Lower leg skin (tissue), 4 donors: ENCODE measurements at regions not wholly inside any gene's neighbourhood (a gene's known extent, or its start where the extent isn't known, plus 50 kb on each side); places are given as distances from the start of the nearest gene placed in this dataset.

ENCODE experiments used
- DNase-seq, 2 donors: peaks; one replicate each; pipeline ENCODE4 v3.0.0-alpha.2; 2019; ENCODE audit warnings: low spot score in 2 of 2
- H3K4me3 ChIP-seq: fragments of 200-600 bp; sonication (generic); 2 replicates; pipeline ENCODE4 v1.5.1; 2017; ENCODE audit warnings: mild to moderate bottlenecking, low read depth; ENCODE audit not compliant: poor library complexity, severe bottlenecking
- CTCF ChIP-seq, 3 donors: fragments of 450-650 bp; IDR thresholded peaks; one replicate each; pipeline ENCODE4 v1.5.1; 2016; ENCODE audit warnings: antibody characterized with exemption in 3 of 3, mild to moderate bottlenecking in 3 of 3, moderate library complexity in 2 of 3
- POLR2A ChIP-seq, 2 donors: fragments of 450-650 bp; IDR thresholded peaks; one replicate each; pipeline ENCODE4 v1.6.1; 2016 to 2017; ENCODE audit warnings: antibody characterized with exemption in 2 of 2, mild to moderate bottlenecking in 1 of 2, moderate library complexity in 1 of 2
- WGBS, 2 donors: methylation state at CpG; one replicate each; pipeline ENCODE4 v1.1.5; 2018; 5-methylcytosine and 5-hydroxymethylcytosine counted together
- intact Hi-C: fragments of 100-400 bp; cut with DNase I; formaldehyde crosslinking; loops from one replicate; pipeline ENCODE4 v1.15.0; 2023; ENCODE audit warnings: low total_unique reads

- TF ChIP-seq CTCF (IDR thresholded peaks at IDR 0.05) (no peak), POLR2A (IDR thresholded peaks at IDR 0.05) (no peak)
- H3K4me3 ChIP-seq: no peak overlapping the region
- intact Hi-C loops: no loop called here
- DNase-seq: no peak
- 77 to 81% methylated on average over 2 of the region's 2 CpGs for WGBS, 2 donors
These were observed 779.4 kb upstream of the CDH6 start for GRCh38 chr5:30414078-30414477.

- intact Hi-C loops: no loop called here
- TF ChIP-seq CTCF (IDR thresholded peaks at IDR 0.05) (no peak), POLR2A (IDR thresholded peaks at IDR 0.05) (no peak)
- WGBS, 2 donors: 41 to 54% methylated on average over 2 of the region's 2 CpGs
- no peak overlapping the region for H3K4me3 ChIP-seq
- DNase-seq: no peak
These were observed 779.9 kb upstream of the CDH6 start for GRCh38 chr5:30413540-30413939.

- no peak overlapping the region for H3K4me3 ChIP-seq
- no peak for TF ChIP-seq CTCF (IDR thresholded peaks at IDR 0.05)
- no peak for DNase-seq
- WGBS, 2 donors: 64 to 70% methylated on average over 2 of the region's 2 CpGs
- intact Hi-C loops: no loop called here
These were observed 787.7 kb upstream of the CDH6 start for GRCh38 chr5:30405821-30406220.

- TF ChIP-seq POLR2A (IDR thresholded peaks at IDR 0.05) (no peak), CTCF (IDR thresholded peaks at IDR 0.05) (no peak)
- intact Hi-C loops: no loop called here
- DNase-seq: no peak
- WGBS, 2 donors: 17 to 48% methylated on average over 3 of the region's 3 CpGs
- H3K4me3 ChIP-seq: no peak overlapping the region
These were observed 791.9 kb upstream of the CDH6 start for GRCh38 chr5:30401479-30402058.

GRCh38 chr5:30398423-30398822 lies 795.1 kb upstream of the CDH6 start:
- H3K4me3 ChIP-seq: no peak overlapping the region
- intact Hi-C loops: no loop called here
- DNase-seq: no peak
- TF ChIP-seq CTCF (IDR thresholded peaks at IDR 0.05): no peak

GRCh38 chr5:30392897-30393296 lies 800.6 kb upstream of the CDH6 start:
- intact Hi-C loops: no loop called here
- no peak for DNase-seq
- 44 to 67% methylated on average over 5 of the region's 5 CpGs for WGBS, 2 donors
- TF ChIP-seq POLR2A (IDR thresholded peaks at IDR 0.05): no peak
- TF ChIP-seq CTCF (IDR thresholded peaks at IDR 0.05): no peak
- H3K4me3 ChIP-seq: no peak overlapping the region
